CD4-positive, alpha-beta T cell treated with Interferon gamma for 1 hour (primary cell): ENCODE measurements at regions not wholly inside any gene's neighbourhood (a gene's known extent, or its start where the extent isn't known, plus 50 kb on each side); places are given as distances from the start of the nearest gene placed in this dataset.

Experiments used
- DNase-seq: peaks from one replicate; pipeline ENCODE4 v3.0.0-alpha.2; 2020

- DNase-seq: no peak
These were observed 465.6 kb upstream of the KIF2A start for GRCh38 chr5:61840361-61840760.

- no peak for DNase-seq
These were observed 463.2 kb upstream of the KIF2A start for GRCh38 chr5:61842840-61843239.

GRCh38 chr5:61850696-61851095 lies 455.3 kb upstream of the KIF2A start:
- DNase-seq: no peak

- no peak for DNase-seq
These were observed 451.5 kb upstream of the KIF2A start for GRCh38 chr5:61854531-61854930.

- DNase-seq: no peak
These were observed 445.0 kb upstream of the KIF2A start for GRCh38 chr5:61860978-61861377.

DNA sequence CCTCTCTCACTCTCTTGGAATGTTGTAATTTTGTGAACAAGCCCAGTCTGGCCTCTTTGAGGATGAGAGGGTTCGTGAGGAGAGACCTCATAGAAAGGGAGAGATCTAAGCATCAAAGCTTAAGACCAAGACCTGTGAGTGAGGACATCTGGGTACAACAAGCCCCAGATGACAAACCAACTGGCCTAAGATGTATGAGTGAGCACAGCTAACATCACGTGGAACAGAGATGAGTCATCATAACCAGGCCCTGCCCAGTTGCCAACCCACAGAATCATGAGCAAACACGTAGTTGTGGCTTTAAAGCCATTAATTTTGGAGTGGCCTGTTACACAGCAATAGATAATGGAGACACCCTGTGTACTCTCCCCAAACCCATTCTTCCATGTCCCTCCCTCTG lies 439.1 kb upstream of the KIF2A start:
- no peak for DNase-seq

DNA sequence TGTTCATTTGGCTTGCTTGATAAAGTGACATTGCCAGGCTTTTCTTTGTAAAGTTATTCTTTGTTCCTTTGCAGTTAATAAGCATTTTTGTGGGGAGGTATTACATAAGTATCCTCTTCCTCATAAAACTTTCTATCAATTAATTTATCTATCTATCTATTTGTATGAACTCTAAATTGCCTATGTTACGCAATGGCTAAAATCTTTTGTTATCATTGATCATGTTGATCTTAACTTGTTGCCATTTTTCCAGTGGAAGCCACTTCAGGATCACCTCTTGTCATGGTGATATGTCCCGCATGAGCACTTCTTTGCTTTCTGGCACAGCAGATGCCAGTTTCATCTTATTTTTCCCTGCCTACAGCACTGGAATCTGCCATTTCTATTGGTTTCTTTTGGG lies 436.7 kb upstream of the KIF2A start:
- DNase-seq: no peak

- DNase-seq: no peak
These were observed 427.5 kb upstream of the KIF2A start for GRCh38 chr5:61878471-61878870.

- no peak for DNase-seq
These were observed 424.1 kb upstream of the KIF2A start for GRCh38 chr5:61881821-61882487.

- no peak for DNase-seq
These were observed 423.0 kb upstream of the KIF2A start for GRCh38 chr5:61882901-61883500.

GRCh38 chr5:61884252-61884855 lies 421.7 kb upstream of the KIF2A start:
- DNase-seq: no peak

DNA sequence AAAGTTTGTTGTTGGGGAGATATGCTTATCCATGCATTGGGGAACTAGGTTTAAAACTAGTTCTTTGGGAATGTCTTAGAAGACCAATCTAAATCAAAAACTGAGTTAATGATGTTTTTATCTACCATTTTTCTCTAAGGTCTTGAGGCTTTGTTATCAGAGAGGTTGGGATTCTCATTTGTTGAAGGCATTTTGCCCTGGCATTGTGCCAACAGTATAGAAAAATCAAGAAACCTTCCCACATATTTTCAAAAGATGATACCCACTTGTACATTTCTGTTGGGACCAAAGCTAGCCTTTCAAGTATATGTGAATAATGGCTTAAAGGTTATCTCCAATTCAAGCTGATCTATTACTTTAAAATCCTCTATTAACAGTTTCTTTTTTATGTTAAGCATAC lies 419.8 kb upstream of the KIF2A start:
- no peak for DNase-seq

DNA sequence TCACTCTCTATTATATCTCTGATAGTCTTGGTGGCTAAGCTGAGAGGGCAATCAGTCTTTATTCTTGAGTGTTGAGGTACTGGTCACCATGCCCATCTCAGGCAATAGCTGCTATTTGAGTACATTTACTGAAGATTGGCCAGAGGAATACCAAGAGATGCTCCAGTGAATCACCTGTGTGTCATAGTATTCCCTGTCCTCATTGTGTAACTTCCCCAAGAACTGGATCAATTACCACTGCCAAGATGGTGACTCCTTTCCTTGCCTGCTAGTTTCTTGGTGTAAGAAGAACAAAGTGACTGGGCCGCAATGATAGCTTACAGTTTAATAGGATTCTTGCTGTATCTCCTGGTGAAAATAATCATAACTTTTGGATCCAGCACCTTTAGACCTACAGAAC lies 418.7 kb upstream of the KIF2A start:
- DNase-seq: no peak

- no peak for DNase-seq
These were observed 412.0 kb upstream of the KIF2A start for GRCh38 chr5:61894046-61894445.

- no peak for DNase-seq
These were observed 409.2 kb upstream of the KIF2A start for GRCh38 chr5:61896811-61897210.

DNA sequence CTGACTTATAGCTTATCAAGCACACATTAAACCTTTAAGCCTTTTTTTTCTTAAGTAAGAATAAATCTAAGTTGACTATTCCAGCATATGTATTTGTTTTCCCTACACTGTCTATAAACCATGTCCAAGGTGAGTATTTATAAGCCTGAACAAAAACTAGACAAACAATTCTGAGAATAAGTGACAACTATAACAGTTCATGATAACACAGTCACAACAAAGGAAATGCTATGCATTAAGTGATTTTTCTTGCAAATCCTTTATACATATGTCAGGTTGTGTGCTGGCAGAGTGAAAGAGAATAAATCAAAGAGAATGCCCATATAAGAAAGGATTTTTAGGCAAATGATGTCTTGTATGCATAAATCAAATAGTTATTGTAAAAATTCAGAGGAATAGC lies 408.8 kb upstream of the KIF2A start:
- DNase-seq: no peak

- no peak for DNase-seq
These were observed 404.0 kb upstream of the KIF2A start for GRCh38 chr5:61901997-61902396.

DNA sequence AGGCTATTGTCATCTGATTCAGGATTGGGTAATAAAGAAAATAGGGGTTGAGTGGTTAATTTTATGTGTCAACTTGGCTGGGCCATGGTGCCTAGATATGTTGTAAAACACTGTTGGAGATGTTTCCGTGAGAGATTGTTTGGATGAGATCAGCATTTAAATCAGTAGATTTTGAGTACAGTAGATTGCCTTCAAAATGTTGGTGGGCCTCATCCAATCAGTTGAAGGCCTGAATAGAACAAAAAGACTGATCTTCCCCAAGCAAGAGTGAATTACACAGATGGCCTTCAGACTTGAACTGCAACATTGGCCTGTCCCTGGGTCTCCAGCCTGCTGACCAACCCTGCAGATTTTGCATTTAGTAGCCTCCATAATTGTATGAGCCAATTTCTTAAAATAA lies 401.3 kb upstream of the KIF2A start:
- DNase-seq: no peak

GRCh38 chr5:61905613-61906012 lies 400.4 kb upstream of the KIF2A start:
- DNase-seq: no peak

GRCh38 chr5:61906820-61907219 lies 399.2 kb upstream of the KIF2A start:
- no peak for DNase-seq

DNA sequence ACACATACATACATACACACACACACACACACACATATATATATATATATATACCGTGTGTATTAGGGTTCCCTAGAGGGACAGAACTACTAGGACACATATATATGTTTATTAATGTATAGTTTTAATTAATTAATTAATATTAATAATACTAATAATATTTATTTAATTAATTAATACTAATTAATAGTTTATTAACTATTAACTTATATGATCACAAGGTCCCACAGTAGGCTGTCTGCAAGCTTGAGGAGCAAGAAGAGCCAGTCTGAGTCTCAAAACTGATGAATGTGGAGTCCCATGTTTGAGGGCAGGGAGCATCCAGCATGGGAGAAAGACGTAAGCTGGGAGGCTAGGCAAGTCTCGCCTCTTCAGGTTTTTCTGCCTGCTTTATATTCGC lies 398.0 kb upstream of the KIF2A start:
- DNase-seq: no peak

DNA sequence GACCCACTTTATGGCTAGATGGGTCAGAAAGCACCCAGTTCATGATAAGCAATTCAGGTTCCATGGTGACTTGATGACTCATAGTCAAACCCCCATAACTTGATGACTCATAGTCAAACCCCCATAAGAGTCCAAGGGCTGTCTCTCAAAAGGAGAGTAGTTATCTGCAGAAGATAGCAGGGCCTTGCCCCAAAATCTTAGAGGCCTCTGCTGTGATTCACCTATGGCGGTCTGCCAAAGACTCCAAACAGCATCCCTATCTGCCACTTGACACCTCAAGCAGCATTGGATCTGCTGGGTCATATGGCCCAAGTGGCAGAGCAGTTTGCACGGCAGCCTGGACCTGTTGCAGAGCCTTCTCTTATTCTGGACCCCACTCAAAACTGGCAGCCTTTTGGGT lies 395.2 kb upstream of the KIF2A start:
- DNase-seq: no peak

DNA sequence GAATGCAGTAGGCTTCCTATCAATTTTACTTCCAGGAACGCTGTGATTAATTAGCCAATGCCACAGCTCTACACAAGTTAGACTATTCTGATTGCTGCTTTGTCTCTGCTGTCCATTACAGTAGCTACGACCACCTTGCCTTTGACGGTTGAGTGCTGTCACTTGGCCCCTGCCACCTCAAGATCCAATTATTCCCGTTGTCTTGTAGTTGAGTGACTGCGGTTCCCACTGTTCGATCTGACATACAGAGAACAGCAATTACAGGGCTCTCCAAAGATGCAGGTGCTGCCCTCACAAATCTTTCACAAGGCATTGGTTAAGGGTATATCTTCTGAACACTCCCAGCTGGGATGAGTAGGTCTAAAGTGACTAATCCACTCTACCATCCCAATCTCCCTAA lies 393.4 kb upstream of the KIF2A start:
- no peak for DNase-seq

GRCh38 chr5:61915646-61916045 lies 390.4 kb upstream of the KIF2A start:
- no peak for DNase-seq
